Calu3 (cell line): ENCODE measurements at regions not wholly inside any gene's neighbourhood (a gene's known extent, or its start where the extent isn't known, plus 50 kb on each side); places are given as distances from the start of the nearest gene placed in this dataset.

Source experiments
- BruUV-seq: library from RNA; stranded (reverse); fragments of 400-500 nt; replicated peaks from 2 replicates; lab custom pipeline; 2021; lab: Mats Ljungman, UMichigan
- CTCF ChIA-PET: fragments of 300-600 bp; sonication (Branson Sonifier 250); formaldehyde crosslinking; loops from one replicate; lab custom pipeline; 2022; ENCODE audit warnings: antibody characterized with exemption; lab: Charles Lee
- DNase-seq: peaks from one replicate; pipeline ENCODE4 v3.0.0; 2022
- H3K27ac Mint-ChIP-seq: one replicate; pipeline ENCODE4 v1.8.0; 2022; ENCODE audit warnings: mixed read lengths; ENCODE audit not compliant: unreplicated experiment
- H3K27me3 Mint-ChIP-seq: one replicate; pipeline ENCODE4 v1.8.0; 2022; ENCODE audit warnings: mixed read lengths; ENCODE audit not compliant: unreplicated experiment
- H3K36me3 Mint-ChIP-seq: one replicate; pipeline ENCODE4 v1.8.0; 2022; ENCODE audit warnings: mild to moderate bottlenecking, moderate library complexity, mixed read lengths; ENCODE audit not compliant: insufficient read depth, unreplicated experiment
- H3K4me1 Mint-ChIP-seq: one replicate; pipeline ENCODE4 v1.8.0; 2022; ENCODE audit warnings: mild to moderate bottlenecking, low read depth, mixed read lengths; ENCODE audit not compliant: unreplicated experiment
- H3K4me3 Mint-ChIP-seq: one replicate; pipeline ENCODE4 v1.8.0; 2022; ENCODE audit warnings: mild to moderate bottlenecking, low read depth, moderate library complexity, mixed read lengths; ENCODE audit not compliant: unreplicated experiment
- H3K9me3 Mint-ChIP-seq: one replicate; pipeline ENCODE4 v1.8.0; 2022; ENCODE audit warnings: low read depth, mixed read lengths; ENCODE audit not compliant: unreplicated experiment
- CTCF ChIP-seq: fragments of 200-600 bp; IDR thresholded peaks from one replicate; pipeline ENCODE4 v1.8.0; 2022; ENCODE audit warnings: antibody characterized with exemption; ENCODE audit not compliant: unreplicated experiment
- intact Hi-C: fragments of 100-400 bp; cut with micrococcal nuclease; formaldehyde crosslinking; loops from one replicate; pipeline ENCODE4 v1.10.0; 2022; ENCODE audit not compliant: unreplicated experiment

- CTCF ChIA-PET = no interaction called here
- no peak for TF ChIP-seq CTCF
- Mint-ChIP-seq H3K27ac (no peak overlapping the region), H3K4me1 (peaks cover 22% of the 10 kb centered on the region), H3K27me3 (no peaks in the 10 kb centered on the region), H3K36me3 (no peaks in the 10 kb centered on the region), H3K4me3 (no peak overlapping the region), H3K9me3 (no peaks in the 10 kb centered on the region)
- DNase-seq = no peak
- BruUV-seq = no TSS peak
- intact Hi-C loops = no loop called here
Measured at GRCh38 chr11:16408619-16409018, 52.3 kb upstream of the SOX6 start.

GRCh38 chr11:16406226-16406625 is 49.9 kb upstream of the SOX6 start:
- TF ChIP-seq CTCF = no peak
- Mint-ChIP-seq H3K27me3 (no peaks in the 10 kb centered on the region), H3K27ac (no peak overlapping the region), H3K36me3 (no peaks in the 10 kb centered on the region), H3K9me3 (no peaks in the 10 kb centered on the region), H3K4me1 (peaks cover 32% of the 10 kb centered on the region), H3K4me3 (no peak overlapping the region)
- DNase-seq = no peak
- BruUV-seq = no TSS peak
- CTCF ChIA-PET = no interaction called here
- intact Hi-C loops = no loop called here
